SH-SY5Y (cell line): ENCODE measurements at regions not wholly inside any gene's neighbourhood (a gene's known extent, or its start where the extent isn't known, plus 50 kb on each side); places are given as distances from the start of the nearest gene placed in this dataset.

Experiments
- GATA2 ChIP-seq: IDR thresholded peaks from 2 replicates; pipeline ENCODE4 v1.6.1; 2011; ENCODE audit warnings: mild to moderate bottlenecking, low read depth, low read length
- GATA3 ChIP-seq: IDR thresholded peaks from 2 replicates; pipeline ENCODE4 v1.6.1; 2011; ENCODE audit warnings: low read depth, mild to moderate bottlenecking, low read length, moderate library complexity

- TF ChIP-seq GATA3: no peak
- no peak for TF ChIP-seq GATA2
These were observed 163.0 kb downstream of the RPS12 start for GRCh38 chr6:132977413-132977812.

- TF ChIP-seq GATA2 (no peak), GATA3 (no peak)
These were observed 164.3 kb downstream of the RPS12 start for GRCh38 chr6:132978685-132979084.

- TF ChIP-seq GATA3: no peak
- TF ChIP-seq GATA2: no peak
These were observed 179.4 kb downstream of the RPS12 start for GRCh38 chr6:132993738-132994137.

- TF ChIP-seq GATA3 (no peak), GATA2 (no peak)
These were observed 180.6 kb downstream of the RPS12 start for GRCh38 chr6:132995009-132995408.

- TF ChIP-seq GATA2: no peak
- TF ChIP-seq GATA3: no peak
These were observed 181.1 kb downstream of the RPS12 start for GRCh38 chr6:132995432-132995831.

GRCh38 chr6:132998418-132998817, 184.0 kb downstream of the RPS12 start:
- TF ChIP-seq GATA3: no peak
- no peak for TF ChIP-seq GATA2

GRCh38 chr6:133001040-133001565, 186.7 kb downstream of the RPS12 start:
- TF ChIP-seq GATA2: no peak
- TF ChIP-seq GATA3: no peak

- TF ChIP-seq GATA2 (no peak), GATA3 (no peak)
These were observed 190.0 kb downstream of the RPS12 start for GRCh38 chr6:133004304-133004884.

GRCh38 chr6:133012774-133013173, 198.4 kb downstream of the RPS12 start:
- TF ChIP-seq GATA2 (no peak), GATA3 (no peak)

GRCh38 chr6:133016631-133017030, 202.3 kb downstream of the RPS12 start:
- TF ChIP-seq GATA3 (no peak), GATA2 (no peak)

GRCh38 chr6:133017581-133017980, 203.2 kb downstream of the RPS12 start:
- no peak for TF ChIP-seq GATA2
- no peak for TF ChIP-seq GATA3

GRCh38 chr6:133026705-133027104, 212.3 kb downstream of the RPS12 start:
- TF ChIP-seq GATA2 (no peak), GATA3 (no peak)

GRCh38 chr6:133033263-133033662, 207.9 kb upstream of the EYA4 start:
- TF ChIP-seq GATA2 (no peak), GATA3 (no peak)

- TF ChIP-seq GATA2 (no peak), GATA3 (no peak)
These were observed 206.5 kb upstream of the EYA4 start for GRCh38 chr6:133034509-133035206.
